ENCODE measurements at regions not wholly inside any gene's neighbourhood (a gene's known extent, or its start where the extent isn't known, plus 50 kb on each side); places are given as distances from the start of the nearest gene placed in this dataset.

GRCh38 chr9:11128156-11128555, 515.4 kb upstream of the PTPRD start:
- TF ChIP-seq EZH2phosphoT487 (IDR thresholded peaks at IDR 0.05; ENCODE audit: borderline replicate concordance, low read length) (no peak), CTCF (conservative IDR thresholded peaks at IDR 0.05; ENCODE audit: low read depth, low read length) (no peak), EZH2 (IDR thresholded peaks at IDR 0.05; ENCODE audit: low read length, unreplicated experiment) (no peak)
